IMR-90 (cell line): ENCODE measurements at regions not wholly inside any gene's neighbourhood (a gene's known extent, or its start where the extent isn't known, plus 50 kb on each side); places are given as distances from the start of the nearest gene placed in this dataset.

Experiments used
- ATAC-seq: fragments of 200-7000 bp; cut with Tn5 transposase; 2 replicates; pipeline ENCODE4 v1.9.1; 2020; ENCODE audit warnings: low read depth, mild to moderate bottlenecking, moderate library complexity
- BruUV-seq: library from RNA; stranded (reverse); fragments of 400-500 nt; replicated peaks from 2 replicates; lab custom pipeline; 2021; lab: Mats Ljungman, UMichigan
- CTCF ChIA-PET: fragments of 300-600 bp; formaldehyde crosslinking; extraction: SDS; loops from one replicate; lab custom pipeline; 2021; ENCODE audit warnings: antibody characterized with exemption; lab: Yijun Ruan, JAX
- POLR2A ChIA-PET: fragments of 300-600 bp; sonication (Branson Sonifier 250); formaldehyde crosslinking; loops from one replicate; lab custom pipeline; 2022; ENCODE audit warnings: antibody characterized with exemption; ENCODE audit not compliant: unreplicated experiment; lab: Charles Lee
- DNase-seq: peaks from one replicate; pipeline ENCODE4 v3.0.0; 2013
- H2AFZ ChIP-seq: replicated peaks from 2 replicates; pipeline ENCODE3; 2013; ENCODE audit warnings: low read length, mild to moderate bottlenecking; ENCODE audit not compliant: poor library complexity
- H2AK5ac ChIP-seq: 2 replicates; pipeline ENCODE4 v1.6.1; 2013; ENCODE audit warnings: low read depth, low read length, inconsistent platforms
- H2AK9ac ChIP-seq: replicated peaks from 2 replicates; pipeline ENCODE3; 2013; ENCODE audit warnings: mild to moderate bottlenecking, low read depth, low read length, moderate library complexity; ENCODE audit not compliant: poor library complexity
- H2BK120ac ChIP-seq: 2 replicates; pipeline ENCODE4 v1.6.1; 2013; ENCODE audit warnings: low read depth, low read length, inconsistent platforms
- H2BK15ac ChIP-seq: 3 replicates; pipeline ENCODE4 v1.6.1; 2013; ENCODE audit warnings: low read depth, low read length, inconsistent platforms
- H2BK20ac ChIP-seq: 2 replicates; pipeline ENCODE4 v1.6.1; 2013; ENCODE audit warnings: low read depth, mild to moderate bottlenecking, inconsistent platforms, low read length, moderate library complexity
- H2BK5ac ChIP-seq: 2 replicates; pipeline ENCODE4 v1.6.1; 2013; ENCODE audit warnings: mild to moderate bottlenecking, low read depth, low read length, inconsistent platforms; ENCODE audit not compliant: poor library complexity, severe bottlenecking
- H3K14ac ChIP-seq: replicated peaks from 2 replicates; pipeline ENCODE4 v1.6.1; 2013; ENCODE audit warnings: low read depth, low read length, inconsistent platforms
- H3K18ac ChIP-seq: 2 replicates; pipeline ENCODE4 v1.6.1; 2013; ENCODE audit warnings: low read depth, low read length, control low read depth
- H3K23ac ChIP-seq: 2 replicates; pipeline ENCODE4 v1.6.1; 2013; ENCODE audit warnings: low read depth, low read length, inconsistent platforms
- H3K27ac ChIP-seq: 2 replicates; pipeline ENCODE4 v1.5.1; 2013; ENCODE audit warnings: mild to moderate bottlenecking, control low read depth, low read length; ENCODE audit not compliant: insufficient read depth
- H3K27me3 ChIP-seq: 2 replicates; pipeline ENCODE4 v1.6.1; 2013; ENCODE audit warnings: low read length; ENCODE audit not compliant: control insufficient read depth, insufficient read depth
- H3K36me3 ChIP-seq: 2 replicates; pipeline ENCODE4 v1.6.1; 2013; ENCODE audit warnings: low read length, mixed read lengths; ENCODE audit not compliant: control insufficient read depth, insufficient read depth
- H3K4ac ChIP-seq: 2 replicates; pipeline ENCODE4 v1.6.1; 2013; ENCODE audit warnings: low read depth, low read length, inconsistent platforms
- H3K4me1 ChIP-seq: 2 replicates; pipeline ENCODE4 v1.6.1; 2013; ENCODE audit warnings: low read length, mixed read lengths; ENCODE audit not compliant: control insufficient read depth, insufficient read depth
- H3K4me2 ChIP-seq: 2 replicates; pipeline ENCODE4 v1.6.1; 2013; ENCODE audit warnings: low read depth, mild to moderate bottlenecking, control low read depth, low read length, moderate library complexity
- H3K4me3 ChIP-seq: 2 replicates; pipeline ENCODE4 v1.5.1; 2013; ENCODE audit warnings: low read depth, mild to moderate bottlenecking, control low read depth, low read length, moderate library complexity; ENCODE audit not compliant: insufficient read depth
- H3K56ac ChIP-seq: 2 replicates; pipeline ENCODE4 v1.6.1; 2013; ENCODE audit warnings: low read length, inconsistent platforms; ENCODE audit not compliant: insufficient read depth; ENCODE audit errors: extremely low read depth
- H3K79me1 ChIP-seq, 2 experiments: 2 replicates each; pipeline ENCODE4 v1.6.1; 2013; ENCODE audit warnings: low read length in 2 of 2, inconsistent platforms in 1 of 2, low read depth in 1 of 2
- H3K9ac ChIP-seq: 2 replicates; pipeline ENCODE4 v1.6.1; 2013; ENCODE audit warnings: low read depth, low read length, control low read depth
- H3K9me1 ChIP-seq: 2 replicates; pipeline ENCODE4 v1.6.1; 2013; ENCODE audit warnings: low read length, inconsistent platforms; ENCODE audit not compliant: insufficient read depth
- H3K9me3 ChIP-seq: 2 replicates; pipeline ENCODE4 v1.6.1; 2013; ENCODE audit warnings: low read length; ENCODE audit not compliant: control insufficient read depth, insufficient read depth
- H4K20me1 ChIP-seq: 2 replicates; pipeline ENCODE4 v1.6.1; 2013; ENCODE audit warnings: low read length, inconsistent platforms; ENCODE audit not compliant: insufficient read depth
- H4K5ac ChIP-seq: 2 replicates; pipeline ENCODE4 v1.6.1; 2013; ENCODE audit warnings: mild to moderate bottlenecking, low read depth, low read length, control low read depth
- H4K8ac ChIP-seq, 2 experiments: 2 replicates each; pipeline ENCODE4 v1.6.1; 2013; ENCODE audit warnings: low read depth in 2 of 2, low read length in 2 of 2, control low read depth in 1 of 2, inconsistent platforms in 1 of 2
- H4K91ac ChIP-seq: 2 replicates; pipeline ENCODE4 v1.6.1; 2013; ENCODE audit warnings: low read depth, low read length, inconsistent platforms; ENCODE audit not compliant: insufficient read depth
- BHLHE40 ChIP-seq: fragments of 150-350 bp; IDR thresholded peaks from 2 replicates; pipeline ENCODE4 v1.6.1; 2016; ENCODE audit warnings: mild to moderate bottlenecking, low read depth, low read length
- SMC3 ChIP-seq: fragments of 150-350 bp; IDR thresholded peaks from 2 replicates; pipeline ENCODE4 v1.6.1; 2016; ENCODE audit warnings: low read depth, mild to moderate bottlenecking, antibody characterized with exemption, low read length, moderate library complexity
- WGBS, 2 experiments: methylation state at CpG; one replicate each; pipeline versions ENCODE4 v1.1.5 to v1.1.7; 2013; ENCODE audit warnings: missing lambda C conversion rate in 2 of 2; ENCODE audit not compliant: insufficient read length in 1 of 2; ENCODE audit errors: extremely low coverage in 2 of 2; 5-methylcytosine and 5-hydroxymethylcytosine counted together
- dilution Hi-C: fragments of 300-500 bp; cut with HindIII; formaldehyde crosslinking; loops from one replicate; pipeline ENCODE4 v1.14.3; 2018; ENCODE audit warnings: low sequenced_read_pairs; ENCODE audit not compliant: unreplicated experiment
- in situ Hi-C: fragments of 300-500 bp; cut with MboI; formaldehyde crosslinking; loops from 3 replicates; pipeline ENCODE4 v1.14.3; 2019; ENCODE audit warnings: low sequenced_read_pairs, inconsistent platforms, mixed read lengths
- intact Hi-C: fragments of 100-400 bp; cut with micrococcal nuclease; formaldehyde crosslinking; loops from 2 replicates; pipeline ENCODE4 v1.10.0; 2022
- TF ChIP-seq, protein P1 (sequence below): fragments of 150-350 bp; IDR thresholded peaks from 2 replicates; pipeline ENCODE4 v1.6.1; 2017; ENCODE audit warnings: mild to moderate bottlenecking, antibody characterized with exemption, low read length, low read depth
- TF ChIP-seq, protein P2 (sequence below): conservative IDR thresholded peaks from 2 replicates; pipeline ENCODE4 v1.5.1; 2012; ENCODE audit warnings: mild to moderate bottlenecking, low read depth, low read length, improper control_type of control experiment

DNA sequence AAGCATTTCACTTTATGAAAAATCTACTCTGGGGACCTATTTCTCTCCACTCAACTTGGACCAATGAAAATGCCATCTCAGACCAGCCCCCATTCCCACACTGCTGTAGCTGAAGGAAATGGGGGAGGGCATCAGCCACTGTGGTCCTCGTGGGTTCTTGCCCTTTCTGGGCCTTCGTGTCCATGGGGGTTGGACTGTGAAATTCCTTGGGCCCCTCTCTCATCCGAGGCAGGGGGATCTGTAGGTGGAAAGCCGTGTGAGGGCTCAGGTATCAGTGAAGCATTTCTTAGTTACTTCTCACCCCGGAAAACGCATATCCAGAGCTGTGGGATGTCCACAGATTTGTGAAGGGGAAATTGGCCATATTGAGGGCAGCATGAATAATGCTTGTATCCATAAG, 147.9 kb downstream of the CDC5L start:
- in situ Hi-C loops, result no loop called here
- intact Hi-C loops, result no loop called here

More for the DNA sequence above, 147.9 kb downstream of the CDC5L start:
- POLR2A ChIA-PET, result no interaction called here
- H3K4ac ChIP-seq, result no peak overlapping the region
- ATAC-seq (no peak), DNase-seq (no peak)
- H3K27me3 ChIP-seq, result peaks cover 36% of the 10 kb centered on the region
- no peak overlapping the region for H3K14ac ChIP-seq
- H3K4me1 ChIP-seq, result no peaks in the 10 kb centered on the region
- CTCF ChIA-PET, result no interaction called here
- H2BK5ac ChIP-seq, result no peak overlapping the region
- no peaks in the 10 kb centered on the region for H3K79me1 ChIP-seq
- dilution Hi-C loops, result no loop called here
- no peak overlapping the region for H3K23ac ChIP-seq
- WGBS, 2 experiments, result no CpG with 5 or more reads among the region's 6 CpGs
- no peak overlapping the region for H4K91ac ChIP-seq
- H3K18ac ChIP-seq, result no peak overlapping the region
- no peak overlapping the region for H2BK120ac ChIP-seq
- H2AK5ac ChIP-seq, result no peak overlapping the region
- H3K4me2 ChIP-seq, result no peak overlapping the region
- no peak overlapping the region for H3K56ac ChIP-seq
- no peak overlapping the region for H2BK20ac ChIP-seq
- H2BK15ac ChIP-seq, result no peak overlapping the region
- H2AFZ ChIP-seq, result no peak overlapping the region
- TF ChIP-seq SMC3, result no peak
- TF ChIP-seq, protein P1, sequence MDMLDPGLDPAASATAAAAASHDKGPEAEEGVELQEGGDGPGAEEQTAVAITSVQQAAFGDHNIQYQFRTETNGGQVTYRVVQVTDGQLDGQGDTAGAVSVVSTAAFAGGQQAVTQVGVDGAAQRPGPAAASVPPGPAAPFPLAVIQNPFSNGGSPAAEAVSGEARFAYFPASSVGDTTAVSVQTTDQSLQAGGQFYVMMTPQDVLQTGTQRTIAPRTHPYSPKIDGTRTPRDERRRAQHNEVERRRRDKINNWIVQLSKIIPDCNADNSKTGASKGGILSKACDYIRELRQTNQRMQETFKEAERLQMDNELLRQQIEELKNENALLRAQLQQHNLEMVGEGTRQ, result no peak
- TF ChIP-seq, protein P2, sequence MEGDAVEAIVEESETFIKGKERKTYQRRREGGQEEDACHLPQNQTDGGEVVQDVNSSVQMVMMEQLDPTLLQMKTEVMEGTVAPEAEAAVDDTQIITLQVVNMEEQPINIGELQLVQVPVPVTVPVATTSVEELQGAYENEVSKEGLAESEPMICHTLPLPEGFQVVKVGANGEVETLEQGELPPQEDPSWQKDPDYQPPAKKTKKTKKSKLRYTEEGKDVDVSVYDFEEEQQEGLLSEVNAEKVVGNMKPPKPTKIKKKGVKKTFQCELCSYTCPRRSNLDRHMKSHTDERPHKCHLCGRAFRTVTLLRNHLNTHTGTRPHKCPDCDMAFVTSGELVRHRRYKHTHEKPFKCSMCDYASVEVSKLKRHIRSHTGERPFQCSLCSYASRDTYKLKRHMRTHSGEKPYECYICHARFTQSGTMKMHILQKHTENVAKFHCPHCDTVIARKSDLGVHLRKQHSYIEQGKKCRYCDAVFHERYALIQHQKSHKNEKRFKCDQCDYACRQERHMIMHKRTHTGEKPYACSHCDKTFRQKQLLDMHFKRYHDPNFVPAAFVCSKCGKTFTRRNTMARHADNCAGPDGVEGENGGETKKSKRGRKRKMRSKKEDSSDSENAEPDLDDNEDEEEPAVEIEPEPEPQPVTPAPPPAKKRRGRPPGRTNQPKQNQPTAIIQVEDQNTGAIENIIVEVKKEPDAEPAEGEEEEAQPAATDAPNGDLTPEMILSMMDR, result no peak
- TF ChIP-seq BHLHE40, result no peak
- H3K36me3 ChIP-seq, result no peaks in the 10 kb centered on the region
- no TSS peak for BruUV-seq
- H3K4me3 ChIP-seq, result no peak overlapping the region
- H3K9me3 ChIP-seq, result no peaks in the 10 kb centered on the region
- no peaks in the 10 kb centered on the region for H4K20me1 ChIP-seq
- no peak overlapping the region for H3K27ac ChIP-seq
- no peak overlapping the region for H2AK9ac ChIP-seq
- H3K9ac ChIP-seq, result no peak overlapping the region
- H3K9me1 ChIP-seq, result no peaks in the 10 kb centered on the region
- H4K8ac ChIP-seq, result no peak overlapping the region
- no peak overlapping the region for H4K5ac ChIP-seq
